OCI-LY1 (cell line): ENCODE measurements at regions not wholly inside any gene's neighbourhood (a gene's known extent, or its start where the extent isn't known, plus 50 kb on each side); places are given as distances from the start of the nearest gene placed in this dataset.

Source experiments
- EZH2 ChIP-seq: fragments of 200-600 bp; sonication (generic), shearing (Covaris generic); IDR thresholded peaks from 2 replicates; pipeline ENCODE4 v1.8.0; 2017; ENCODE audit warnings: borderline replicate concordance, mixed run types, mild to moderate bottlenecking, antibody characterized with exemption, low read length, moderate library complexity, mixed read lengths
- TF ChIP-seq, protein P1 (sequence below): fragments of 200-600 bp; sonication (generic), shearing (Covaris generic); IDR thresholded peaks from 2 replicates; pipeline ENCODE4 v1.5.1; 2017; ENCODE audit warnings: mild to moderate bottlenecking, antibody characterized with exemption, low read length, moderate library complexity, mixed read lengths

DNA sequence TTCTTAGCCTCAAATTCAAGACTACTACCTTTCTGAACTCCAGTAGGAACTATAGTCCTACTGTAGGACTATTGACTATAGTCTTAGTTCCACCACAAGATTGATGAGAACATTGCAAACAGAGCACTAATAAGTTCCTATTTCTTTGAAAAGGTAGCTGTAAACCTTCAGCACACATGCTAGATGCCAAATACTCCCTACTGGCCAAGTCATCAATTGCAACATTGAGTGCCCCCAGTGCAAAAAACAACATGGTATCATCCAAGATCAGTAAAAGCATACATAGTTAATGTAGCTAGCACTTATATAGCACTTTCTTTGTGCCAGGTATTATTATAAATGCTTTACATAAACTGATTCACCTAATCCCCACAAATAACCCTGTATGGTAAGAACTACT lies 99.8 kb downstream of the MRPL39 start:
- TF ChIP-seq, protein P1, sequence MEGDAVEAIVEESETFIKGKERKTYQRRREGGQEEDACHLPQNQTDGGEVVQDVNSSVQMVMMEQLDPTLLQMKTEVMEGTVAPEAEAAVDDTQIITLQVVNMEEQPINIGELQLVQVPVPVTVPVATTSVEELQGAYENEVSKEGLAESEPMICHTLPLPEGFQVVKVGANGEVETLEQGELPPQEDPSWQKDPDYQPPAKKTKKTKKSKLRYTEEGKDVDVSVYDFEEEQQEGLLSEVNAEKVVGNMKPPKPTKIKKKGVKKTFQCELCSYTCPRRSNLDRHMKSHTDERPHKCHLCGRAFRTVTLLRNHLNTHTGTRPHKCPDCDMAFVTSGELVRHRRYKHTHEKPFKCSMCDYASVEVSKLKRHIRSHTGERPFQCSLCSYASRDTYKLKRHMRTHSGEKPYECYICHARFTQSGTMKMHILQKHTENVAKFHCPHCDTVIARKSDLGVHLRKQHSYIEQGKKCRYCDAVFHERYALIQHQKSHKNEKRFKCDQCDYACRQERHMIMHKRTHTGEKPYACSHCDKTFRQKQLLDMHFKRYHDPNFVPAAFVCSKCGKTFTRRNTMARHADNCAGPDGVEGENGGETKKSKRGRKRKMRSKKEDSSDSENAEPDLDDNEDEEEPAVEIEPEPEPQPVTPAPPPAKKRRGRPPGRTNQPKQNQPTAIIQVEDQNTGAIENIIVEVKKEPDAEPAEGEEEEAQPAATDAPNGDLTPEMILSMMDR, result 0 out of 2 replicates have a peak, but pooled peaks have one; percentile 5
- TF ChIP-seq EZH2, result no peak
